HG02763 (cell line): ENCODE measurements at regions not wholly inside any gene's neighbourhood (a gene's known extent, or its start where the extent isn't known, plus 50 kb on each side); places are given as distances from the start of the nearest gene placed in this dataset.

ENCODE experiments used
- ATAC-seq: cut with Tn5 transposase; IDR thresholded peaks from one replicate; pipeline ENCODE4 v1.9.1; 2021; ENCODE audit warnings: mild to moderate bottlenecking, moderate library complexity; ENCODE audit not compliant: unreplicated experiment

GRCh38 chr9:104417296-104417695 is 86.8 kb upstream of the OR13F1 start:
- ATAC-seq = no peak

GRCh38 chr9:104429031-104429546 is 75.0 kb upstream of the OR13F1 start:
- ATAC-seq = no peak

- no peak for ATAC-seq
Measured at GRCh38 chr9:104435059-104435458, 69.0 kb upstream of the OR13F1 start.

GRCh38 chr9:104448036-104448435 is 56.0 kb upstream of the OR13F1 start:
- no peak for ATAC-seq
